A549 (cell line): ENCODE measurements at regions not wholly inside any gene's neighbourhood (a gene's known extent, or its start where the extent isn't known, plus 50 kb on each side); places are given as distances from the start of the nearest gene placed in this dataset.

Experiments used
- ATAC-seq, 2 experiments: fragments of 200-7000 bp in 1 of 2; fragments of >200 bp in 1 of 2; cut with Nextera tagmentation in 1 of 2; cut with Tn5 transposase in 1 of 2; 3 replicates each; pipeline versions ENCODE4 v1.8.0 to v1.9.1; 2018 to 2020; ENCODE audit warnings: mild to moderate bottlenecking in 1 of 2, moderate library complexity in 1 of 2
- CTCF ChIA-PET: fragments of 300-600 bp; sonication (Branson Sonifier 250); formaldehyde crosslinking; extraction: SDS; loops from one replicate; lab custom pipeline; 2021; ENCODE audit warnings: antibody characterized with exemption, inconsistent platforms; lab: Yijun Ruan, JAX
- POLR2A ChIA-PET: fragments of 350-600 bp; formaldehyde crosslinking; extraction: SDS; loops from one replicate; lab custom pipeline; 2021; ENCODE audit warnings: antibody characterized with exemption, inconsistent platforms; lab: Yijun Ruan, JAX
- DNase-seq, 2 experiments: peaks; one replicate each; pipeline versions ENCODE4 v3.0.0 to v3.0.0-alpha.2; 2011 to 2016; ENCODE audit warnings: low read depth in 1 of 2, low spot score in 1 of 2
- FAIRE-seq: peaks from 2 replicates; lab custom pipeline; 2011; peaks lifted over from hg19 to GRCh38; lab: Jason Lieb, UNC
- H3K27ac ChIP-seq, 2 experiments: fragments of >200 bp; sonication (Bioruptor Twin); formaldehyde crosslinking; 3 replicates each; pipeline ENCODE4 v1.5.1; 2016 to 2017
- H3K4me1 ChIP-seq: fragments of >200 bp; sonication (Bioruptor Twin); formaldehyde crosslinking; 3 replicates; pipeline ENCODE4 v1.6.1; 2016
- H3K4me2 ChIP-seq: fragments of >200 bp; sonication (Bioruptor Twin); formaldehyde crosslinking; 3 replicates; pipeline ENCODE4 v1.6.1; 2016
- H3K4me3 ChIP-seq: fragments of >200 bp; sonication (Bioruptor Twin); formaldehyde crosslinking; 3 replicates; pipeline ENCODE4 v1.5.1; 2016
- H3K9me3 ChIP-seq: fragments of >200 bp; sonication (Bioruptor Twin); formaldehyde crosslinking; 3 replicates; pipeline ENCODE4 v1.6.1; 2016
- CBX2 ChIP-seq: fragments of 200-600 bp; sonication (generic); IDR thresholded peaks from 2 replicates; pipeline ENCODE4 v1.6.1; 2016; ENCODE audit warnings: low read depth, mild to moderate bottlenecking, borderline replicate concordance
- CBX8 ChIP-seq: fragments of 200-600 bp; sonication (generic); IDR thresholded peaks from 2 replicates; pipeline ENCODE4 v1.6.1; 2016
- CEBPB ChIP-seq, 2 experiments: fragments of >200 bp in 1 of 2; sonication (Bioruptor Twin) in 1 of 2; formaldehyde crosslinking in 1 of 2; IDR thresholded peaks; 2 replicates each; pipeline ENCODE4 v1.6.1; 2012 to 2016
- CHD2 ChIP-seq: fragments of 150-350 bp; IDR thresholded peaks from 2 replicates; pipeline ENCODE4 v1.6.1; 2014; ENCODE audit warnings: low read length; ENCODE audit not compliant: partially characterized antibody
- CTCF ChIP-seq: fragments of >200 bp; sonication (Bioruptor Twin); formaldehyde crosslinking; IDR thresholded peaks from 3 replicates; pipeline ENCODE4 v1.5.1; 2016
- HDAC2 ChIP-seq: fragments of 200-600 bp; sonication (generic); IDR thresholded peaks from 2 replicates; pipeline ENCODE4 v1.6.1; 2016
- HES2 ChIP-seq: fragments of >200 bp; sonication (Bioruptor Twin); formaldehyde crosslinking; IDR thresholded peaks from 2 replicates; pipeline ENCODE4 v1.6.1; 2016
- HEYL ChIP-seq: fragments of 250-450 bp; sonication (Bioruptor Pico); IDR thresholded peaks from 2 replicates; pipeline ENCODE4 v1.8.0; 2021; ENCODE audit warnings: mild to moderate bottlenecking, moderate library complexity
- HMGXB4 ChIP-seq: fragments of 250-450 bp; sonication (Bioruptor Pico); IDR thresholded peaks from 2 replicates; pipeline ENCODE4 v1.5.0; 2021; ENCODE audit warnings: mild to moderate bottlenecking, moderate library complexity, borderline replicate concordance
- HOXA7 ChIP-seq: fragments of 250-450 bp; sonication (Bioruptor Pico); IDR thresholded peaks from 2 replicates; pipeline ENCODE4 v1.5.0; 2020; ENCODE audit warnings: mild to moderate bottlenecking, moderate library complexity
- HOXB13 ChIP-seq: fragments of 250-450 bp; sonication (Bioruptor Pico); IDR thresholded peaks from 2 replicates; pipeline ENCODE4 v1.5.0; 2020; ENCODE audit warnings: low read depth, mild to moderate bottlenecking, moderate library complexity
- HOXB5 ChIP-seq: fragments of 250-450 bp; sonication (Bioruptor Pico); IDR thresholded peaks from 2 replicates; pipeline ENCODE4 v1.5.0; 2020; ENCODE audit warnings: mild to moderate bottlenecking, moderate library complexity
- JUN ChIP-seq, 2 experiments: fragments of >200 bp; sonication (Bioruptor Twin); formaldehyde crosslinking; IDR thresholded peaks; 2 replicates in 1 of 2; 3 replicates in 1 of 2; pipeline ENCODE4 v1.6.1; 2016 to 2017
- JUNB ChIP-seq: fragments of >200 bp; sonication (Bioruptor Twin); formaldehyde crosslinking; IDR thresholded peaks from 2 replicates; pipeline ENCODE4 v1.6.1; 2016
- KDM5A ChIP-seq: fragments of 200-600 bp; sonication (generic); IDR thresholded peaks from 2 replicates; pipeline ENCODE4 v1.6.1; 2016; ENCODE audit warnings: antibody characterized with exemption, mild to moderate bottlenecking
- MAFK ChIP-seq: fragments of 450-650 bp; IDR thresholded peaks from 2 replicates; pipeline ENCODE4 v1.6.1; 2014; ENCODE audit not compliant: partially characterized antibody
- MYC ChIP-seq: IDR thresholded peaks from 2 replicates; pipeline ENCODE4 v1.6.1; 2012; ENCODE audit warnings: mild to moderate bottlenecking, inconsistent platforms, low read length, improper control_type of control experiment, borderline replicate concordance
- NR3C1 ChIP-seq: fragments of >200 bp; sonication (Bioruptor Twin); formaldehyde crosslinking; IDR thresholded peaks from 3 replicates; pipeline ENCODE4 v1.6.1; 2017
- PBX3 ChIP-seq: IDR thresholded peaks from 2 replicates; pipeline ENCODE4 v1.6.1; 2012
- POLR2AphosphoS2 ChIP-seq: conservative IDR thresholded peaks from 2 replicates; pipeline ENCODE4 v1.6.1; 2012; ENCODE audit warnings: low read length, improper control_type of control experiment, inconsistent platforms
- RARB ChIP-seq: fragments of 250-450 bp; sonication (Bioruptor Pico); IDR thresholded peaks from 2 replicates; pipeline ENCODE4 v1.8.0; 2021; ENCODE audit warnings: mild to moderate bottlenecking, moderate library complexity
- RNF2 ChIP-seq: fragments of 200-600 bp; sonication (generic); IDR thresholded peaks from 2 replicates; pipeline ENCODE4 v1.6.1; 2016; ENCODE audit warnings: low read depth, mild to moderate bottlenecking, antibody characterized with exemption, moderate library complexity, borderline replicate concordance
- TP53 ChIP-seq: fragments of 250-450 bp; sonication (Bioruptor Pico); IDR thresholded peaks from 2 replicates; pipeline ENCODE4 v1.5.0; 2021; ENCODE audit warnings: mild to moderate bottlenecking, moderate library complexity
- ZFP36 ChIP-seq: fragments of 450-650 bp; IDR thresholded peaks from 2 replicates; pipeline ENCODE4 v1.6.1; 2014; ENCODE audit warnings: borderline replicate concordance; ENCODE audit not compliant: partially characterized antibody
- WGBS: methylation state at CpG from one replicate; pipeline ENCODE4 v1.1.6; 2017; ENCODE audit errors: missing lambda C conversion rate; 5-methylcytosine and 5-hydroxymethylcytosine counted together
- TF ChIP-seq, protein P1 (sequence below): fragments of 450-650 bp; IDR thresholded peaks from 2 replicates; pipeline ENCODE4 v1.6.1; 2014; ENCODE audit warnings: antibody characterized with exemption
- TF ChIP-seq, protein P2 (sequence below): fragments of 250-450 bp; sonication (Bioruptor Pico); IDR thresholded peaks from 2 replicates; pipeline ENCODE4 v1.5.0; 2020; ENCODE audit warnings: low read depth, mild to moderate bottlenecking, moderate library complexity
- TF ChIP-seq, protein P3 (sequence below): IDR thresholded peaks from 2 replicates; pipeline ENCODE4 v1.6.1; 2012

- H3K9me3 ChIP-seq, result no peaks in the 10 kb centered on the region
- no peaks in the 10 kb centered on the region for H3K4me1 ChIP-seq
- no peak overlapping the region for H3K4me2 ChIP-seq
- no peak for FAIRE-seq
- no peak for ATAC-seq
- ChIA-PET POLR2A (no interaction called here), CTCF (no interaction called here)
- H3K4me3 ChIP-seq, result no peak overlapping the region
- no peak overlapping the region for H3K27ac ChIP-seq
- DNase-seq, result no peak
- WGBS, result no CpG with 5 or more reads among the region's 2 CpGs
- TF ChIP-seq, protein P1, sequence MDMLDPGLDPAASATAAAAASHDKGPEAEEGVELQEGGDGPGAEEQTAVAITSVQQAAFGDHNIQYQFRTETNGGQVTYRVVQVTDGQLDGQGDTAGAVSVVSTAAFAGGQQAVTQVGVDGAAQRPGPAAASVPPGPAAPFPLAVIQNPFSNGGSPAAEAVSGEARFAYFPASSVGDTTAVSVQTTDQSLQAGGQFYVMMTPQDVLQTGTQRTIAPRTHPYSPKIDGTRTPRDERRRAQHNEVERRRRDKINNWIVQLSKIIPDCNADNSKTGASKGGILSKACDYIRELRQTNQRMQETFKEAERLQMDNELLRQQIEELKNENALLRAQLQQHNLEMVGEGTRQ, result no peak
- no peak for TF ChIP-seq MYC
- no peak for TF ChIP-seq CBX2
- no peak for TF ChIP-seq CBX8
- no peak for TF ChIP-seq HES2
- no peak for TF ChIP-seq CHD2
- TF ChIP-seq ZFP36, result no peak
- no peak for TF ChIP-seq HOXB13 (CRISPR knock-in tag)
- no peak for TF ChIP-seq HDAC2
- TF ChIP-seq, protein P2, sequence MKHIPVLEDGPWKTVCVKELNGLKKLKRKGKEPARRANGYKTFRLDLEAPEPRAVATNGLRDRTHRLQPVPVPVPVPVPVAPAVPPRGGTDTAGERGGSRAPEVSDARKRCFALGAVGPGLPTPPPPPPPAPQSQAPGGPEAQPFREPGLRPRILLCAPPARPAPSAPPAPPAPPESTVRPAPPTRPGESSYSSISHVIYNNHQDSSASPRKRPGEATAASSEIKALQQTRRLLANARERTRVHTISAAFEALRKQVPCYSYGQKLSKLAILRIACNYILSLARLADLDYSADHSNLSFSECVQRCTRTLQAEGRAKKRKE (CRISPR knock-in tag), result no peak
These were observed 203.5 kb downstream of the HACE1 start for GRCh38 chr6:104656235-104656634.

GRCh38 chr6:104653781-104654180 is 205.9 kb downstream of the HACE1 start:
- Histone ChIP-seq H3K4me3 (no peak overlapping the region), H3K27ac (no peak overlapping the region), H3K4me1 (no peaks in the 10 kb centered on the region), H3K9me3 (no peaks in the 10 kb centered on the region), H3K4me2 (no peak overlapping the region)
- CTCF ChIA-PET, result no interaction called here
- DNase-seq (no peak), FAIRE-seq (no peak), ATAC-seq (no peak)
- 59% methylated on average over 3 of the region's 3 CpGs for WGBS
- TF ChIP-seq MAFK (no peak), CBX8 (no peak), KDM5A (no peak), HOXB5 (CRISPR knock-in tag) (no peak), NR3C1 (no peak), HEYL (CRISPR knock-in tag) (no peak), TP53 (CRISPR knock-in tag) (no peak), CEBPB (IDR thresholded peaks at IDR 0.05) (no peak), POLR2AphosphoS2 (no peak), JUNB (no peak), PBX3 (no peak), HOXA7 (no peak), CTCF (no peak), JUN (IDR thresholded peaks at IDR 0.05) (no peak), RNF2 (no peak), RARB (CRISPR knock-in tag) (no peak), HMGXB4 (no peak)
- TF ChIP-seq, protein P2 (CRISPR knock-in tag), result no peak
- TF ChIP-seq, protein P3, sequence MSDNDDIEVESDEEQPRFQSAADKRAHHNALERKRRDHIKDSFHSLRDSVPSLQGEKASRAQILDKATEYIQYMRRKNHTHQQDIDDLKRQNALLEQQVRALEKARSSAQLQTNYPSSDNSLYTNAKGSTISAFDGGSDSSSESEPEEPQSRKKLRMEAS, result no peak
- POLR2A ChIA-PET, result no interaction called here
